ENCODE measurements at regions not wholly inside any gene's neighbourhood (a gene's known extent, or its start where the extent isn't known, plus 50 kb on each side); places are given as distances from the start of the nearest gene placed in this dataset.

DNA sequence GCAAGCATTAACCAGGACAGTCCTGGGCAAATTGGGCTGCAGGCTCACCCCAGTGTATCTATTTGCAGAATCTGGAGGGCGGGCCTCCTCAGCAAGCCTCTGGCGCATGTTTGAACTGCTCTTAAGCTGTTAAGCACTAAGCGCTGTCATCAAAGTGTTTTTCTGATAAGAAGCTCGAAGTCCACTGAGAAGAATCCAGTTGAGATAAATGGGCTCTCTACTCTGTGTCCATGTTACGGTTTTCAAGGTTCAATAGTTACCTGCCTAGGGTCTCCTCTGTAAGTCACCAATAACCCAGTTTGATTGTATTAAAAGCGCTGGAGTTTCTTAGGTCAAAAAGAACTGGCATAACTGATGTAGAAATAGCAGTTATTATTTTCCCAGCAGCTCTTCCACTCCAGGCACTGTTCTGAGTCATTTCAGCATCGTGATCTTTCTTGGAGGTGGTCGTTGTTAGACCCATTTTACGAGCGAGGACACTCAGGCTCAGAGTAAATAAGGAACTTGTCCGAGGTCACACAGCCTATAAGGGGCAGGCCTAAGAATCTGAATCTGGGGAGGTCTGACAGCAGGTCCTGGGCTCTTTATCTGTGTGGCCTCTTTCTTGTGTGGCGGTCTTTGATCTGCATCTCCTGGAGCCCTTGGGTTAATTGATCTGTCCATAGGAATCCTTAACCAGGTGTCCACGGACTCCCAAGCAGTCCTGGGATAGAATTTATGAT lies 207.4 kb upstream of the ZNF217 start:
- H3K79me2 ChIP-seq, result no peaks in the 10 kb centered on the region
- H3K27ac ChIP-seq, result no peak overlapping the region
- peaks cover 6% of the 10 kb centered on the region for H3K4me1 ChIP-seq
- H3K36me3 ChIP-seq (ENCODE audit: control insufficient read depth, insufficient read depth, low read length), result no peaks in the 10 kb centered on the region
- H2AFZ ChIP-seq, result no peak overlapping the region
- no peak for TF ChIP-seq CTCF (IDR thresholded peaks at IDR 0.05)
- H3K4me2 ChIP-seq (ENCODE audit: low read length), result no peak overlapping the region
- no peak overlapping the region for H3K4me3 ChIP-seq (ENCODE audit: low read depth, low read length)
- H3K27me3 ChIP-seq (ENCODE audit: control insufficient read depth, insufficient read depth, low read length), result no peaks in the 10 kb centered on the region
- no peaks in the 10 kb centered on the region for H3K9me3 ChIP-seq (ENCODE audit: control insufficient read depth, low read length)
- no peak overlapping the region for H3K9ac ChIP-seq

- no peak overlapping the region for H2AFZ ChIP-seq
- H3K27ac ChIP-seq, result no peak overlapping the region
- no peak overlapping the region for H3K4me3 ChIP-seq (ENCODE audit: low read depth, low read length)
- H3K79me2 ChIP-seq, result no peaks in the 10 kb centered on the region
- no peak for TF ChIP-seq CTCF (IDR thresholded peaks at IDR 0.05)
- H3K36me3 ChIP-seq (ENCODE audit: control insufficient read depth, insufficient read depth, low read length), result no peaks in the 10 kb centered on the region
- no peak overlapping the region for H3K9ac ChIP-seq
- no peaks in the 10 kb centered on the region for H3K27me3 ChIP-seq (ENCODE audit: control insufficient read depth, insufficient read depth, low read length)
- peaks cover 3% of the 10 kb centered on the region for H3K4me1 ChIP-seq
- no peak overlapping the region for H3K4me2 ChIP-seq (ENCODE audit: low read length)
- no peaks in the 10 kb centered on the region for H3K9me3 ChIP-seq (ENCODE audit: control insufficient read depth, low read length)
These were observed 206.8 kb upstream of the ZNF217 start for GRCh38 chr20:53800418-53800817.

- Histone ChIP-seq H3K27ac (no peak overlapping the region), H3K4me3 (ENCODE audit: low read depth, low read length) (no peak overlapping the region), H3K9ac (no peak overlapping the region), H3K4me2 (ENCODE audit: low read length) (no peak overlapping the region), H3K79me2 (no peaks in the 10 kb centered on the region), H3K27me3 (ENCODE audit: control insufficient read depth, insufficient read depth, low read length) (no peaks in the 10 kb centered on the region), H2AFZ (no peak overlapping the region), H3K36me3 (ENCODE audit: control insufficient read depth, insufficient read depth, low read length) (no peaks in the 10 kb centered on the region), H3K4me1 (no peaks in the 10 kb centered on the region), H3K9me3 (ENCODE audit: control insufficient read depth, low read length) (no peaks in the 10 kb centered on the region)
- no peak for TF ChIP-seq CTCF (IDR thresholded peaks at IDR 0.05)
These were observed 203.4 kb upstream of the ZNF217 start for GRCh38 chr20:53797085-53797484.

GRCh38 chr20:53795170-53795569 lies 201.5 kb upstream of the ZNF217 start:
- no peak overlapping the region for H3K4me2 ChIP-seq (ENCODE audit: low read length)
- no peaks in the 10 kb centered on the region for H3K79me2 ChIP-seq
- no peak overlapping the region for H3K9ac ChIP-seq
- H3K27me3 ChIP-seq (ENCODE audit: control insufficient read depth, insufficient read depth, low read length), result no peaks in the 10 kb centered on the region
- no peak overlapping the region for H3K4me3 ChIP-seq (ENCODE audit: low read depth, low read length)
- no peak for TF ChIP-seq CTCF (IDR thresholded peaks at IDR 0.05)
- H3K9me3 ChIP-seq (ENCODE audit: control insufficient read depth, low read length), result no peaks in the 10 kb centered on the region
- no peak overlapping the region for H2AFZ ChIP-seq
- no peaks in the 10 kb centered on the region for H3K36me3 ChIP-seq (ENCODE audit: control insufficient read depth, insufficient read depth, low read length)
- H3K4me1 ChIP-seq, result peaks cover 7% of the 10 kb centered on the region
- no peak overlapping the region for H3K27ac ChIP-seq

GRCh38 chr20:53794529-53795115 lies 201.0 kb upstream of the ZNF217 start:
- Histone ChIP-seq H3K79me2 (no peaks in the 10 kb centered on the region), H3K9me3 (ENCODE audit: control insufficient read depth, low read length) (no peaks in the 10 kb centered on the region), H3K27me3 (ENCODE audit: control insufficient read depth, insufficient read depth, low read length) (no peaks in the 10 kb centered on the region), H3K9ac (no peak overlapping the region), H3K27ac (no peak overlapping the region), H3K36me3 (ENCODE audit: control insufficient read depth, insufficient read depth, low read length) (no peaks in the 10 kb centered on the region), H3K4me1 (peaks cover 7% of the 10 kb centered on the region), H3K4me3 (ENCODE audit: low read depth, low read length) (no peak overlapping the region), H2AFZ (no peak overlapping the region), H3K4me2 (ENCODE audit: low read length) (no peak overlapping the region)
- TF ChIP-seq CTCF (IDR thresholded peaks at IDR 0.05), result no peak

All from parathyroid adenoma (tissue), 2 donors.